ENCODE measurements at regions not wholly inside any gene's neighbourhood (a gene's known extent, or its start where the extent isn't known, plus 50 kb on each side); places are given as distances from the start of the nearest gene placed in this dataset.

GRCh38 chr9:14401911-14402310 lies 88.0 kb upstream of the NFIB start:
- H3K9ac ChIP-seq (ENCODE audit: low read length): no peak overlapping the region
- H3K27me3 ChIP-seq (ENCODE audit: insufficient read depth, low read length): peaks cover 4% of the 10 kb centered on the region; the same call in 1 of the 2 replicates
- CTCF ChIA-PET: interaction anchor here (1.9 kb wide), 1 partner anchor 975 kb away, joined by 6 read pairs; no protein-coding TSS in a partner anchor
- H3K9me3 ChIP-seq (ENCODE audit: control insufficient read depth in 1 of 2, insufficient read depth in 1 of 2, low read depth in 1 of 2, low read length in 2 of 2): no peaks in the 10 kb centered on the region
- H3K4me3 ChIP-seq (replicated peaks in 1 of 2; ENCODE audit: low read depth in 1 of 2, low read length in 2 of 2): no peak overlapping the region
- H3K79me2 ChIP-seq (ENCODE audit: insufficient read depth, low read length): no peaks in the 10 kb centered on the region
- TF ChIP-seq YY1 (IDR thresholded peaks at IDR 0.05; ENCODE audit: extremely low read depth, insufficient replicate concordance, low read depth, low read length) (no peak), ATF3 (IDR thresholded peaks at IDR 0.05) (no peak), ZNF274 (IDR thresholded peaks at IDR 0.05; ENCODE audit: low read depth, low read length) (no peak), SIN3A (IDR thresholded peaks at IDR 0.05; ENCODE audit: low read depth) (no peak)
- H3K4me1 ChIP-seq (ENCODE audit: control insufficient read depth in 1 of 2, insufficient read depth in 2 of 2, low read length in 2 of 2): no peaks in the 10 kb centered on the region
- no peak overlapping the region for H3K4me2 ChIP-seq (ENCODE audit: low read length)
- no peaks in the 10 kb centered on the region for H3K9me2 ChIP-seq (ENCODE audit: insufficient read depth)
- POLR2A ChIA-PET: no interaction called here
- RAD21 ChIA-PET (ENCODE audit: low non-redundant PET in 1 of 2, low total read pairs in 2 of 2, uncharacterized antibody in 2 of 2, unreplicated experiment in 2 of 2): no interaction called here
- ATAC-seq (no peak), DNase-seq (ENCODE audit: low read depth, low spot score) (no peak)
- intact Hi-C loops (cut with micrococcal nuclease): no loop called here
- H4K20me1 ChIP-seq (ENCODE audit: insufficient read depth): no peaks in the 10 kb centered on the region
- no peak overlapping the region for H3K27ac ChIP-seq (ENCODE audit: low read depth, low read length)
- H2AFZ ChIP-seq (ENCODE audit: low read depth, low read length, poor library complexity, severe bottlenecking): no peak overlapping the region
- BruUV-seq (replicated peaks): no TSS peak
- no peaks in the 10 kb centered on the region for H3K36me3 ChIP-seq (ENCODE audit: control insufficient read depth in 1 of 2, insufficient read depth in 2 of 2, low read length in 2 of 2)

DNA sequence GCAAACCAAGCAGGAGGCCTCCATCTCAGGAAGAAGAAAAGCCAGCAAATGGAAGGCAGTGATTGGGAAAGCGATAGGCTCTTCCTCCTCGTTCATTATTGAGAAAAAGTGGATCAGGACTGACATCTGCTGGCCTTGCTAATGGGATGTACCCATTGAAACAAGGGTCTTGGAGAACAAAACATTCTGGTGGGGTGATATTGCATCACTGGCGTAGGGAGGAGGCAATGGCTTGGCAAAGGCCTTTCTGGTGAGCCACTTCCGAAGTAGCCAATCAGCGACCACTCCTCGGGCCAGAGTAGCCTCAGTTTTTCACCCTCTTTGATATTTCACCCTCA lies 86.7 kb upstream of the NFIB start:
- Histone ChIP-seq H3K36me3 (ENCODE audit: control insufficient read depth in 1 of 2, insufficient read depth in 2 of 2, low read length in 2 of 2) (no peaks in the 10 kb centered on the region), H3K9me3 (ENCODE audit: control insufficient read depth in 1 of 2, insufficient read depth in 1 of 2, low read depth in 1 of 2, low read length in 2 of 2) (no peaks in the 10 kb centered on the region), H3K27me3 (ENCODE audit: insufficient read depth, low read length) (peaks cover 4% of the 10 kb centered on the region; the same call in 1 of the 2 replicates), H3K4me3 (replicated peaks in 1 of 2; ENCODE audit: low read depth in 1 of 2, low read length in 2 of 2) (no peak overlapping the region), H4K20me1 (ENCODE audit: insufficient read depth) (no peaks in the 10 kb centered on the region), H3K9ac (ENCODE audit: low read length) (no peak overlapping the region), H3K4me2 (ENCODE audit: low read length) (no peak overlapping the region), H3K79me2 (ENCODE audit: insufficient read depth, low read length) (no peaks in the 10 kb centered on the region), H3K9me2 (ENCODE audit: insufficient read depth) (no peaks in the 10 kb centered on the region), H2AFZ (ENCODE audit: low read depth, low read length, poor library complexity, severe bottlenecking) (no peak overlapping the region), H3K27ac (ENCODE audit: low read depth, low read length) (no peak overlapping the region), H3K4me1 (ENCODE audit: control insufficient read depth in 1 of 2, insufficient read depth in 2 of 2, low read length in 2 of 2) (no peaks in the 10 kb centered on the region)
- no TSS peak for BruUV-seq (replicated peaks)
- ATAC-seq (peak; percentile 53), DNase-seq (ENCODE audit: low read depth, low spot score) (peak; percentile 6)
- CTCF ChIA-PET: interaction anchor here (1.2 to 1.3 kb wide), 2 partner anchors 33 to 972 kb away, joined by 3 to 14 read pairs; no protein-coding TSS in a partner anchor
- intact Hi-C loops (cut with micrococcal nuclease): no loop called here
- no peak for TF ChIP-seq ATF3 (IDR thresholded peaks at IDR 0.05)
- TF ChIP-seq, protein P1, sequence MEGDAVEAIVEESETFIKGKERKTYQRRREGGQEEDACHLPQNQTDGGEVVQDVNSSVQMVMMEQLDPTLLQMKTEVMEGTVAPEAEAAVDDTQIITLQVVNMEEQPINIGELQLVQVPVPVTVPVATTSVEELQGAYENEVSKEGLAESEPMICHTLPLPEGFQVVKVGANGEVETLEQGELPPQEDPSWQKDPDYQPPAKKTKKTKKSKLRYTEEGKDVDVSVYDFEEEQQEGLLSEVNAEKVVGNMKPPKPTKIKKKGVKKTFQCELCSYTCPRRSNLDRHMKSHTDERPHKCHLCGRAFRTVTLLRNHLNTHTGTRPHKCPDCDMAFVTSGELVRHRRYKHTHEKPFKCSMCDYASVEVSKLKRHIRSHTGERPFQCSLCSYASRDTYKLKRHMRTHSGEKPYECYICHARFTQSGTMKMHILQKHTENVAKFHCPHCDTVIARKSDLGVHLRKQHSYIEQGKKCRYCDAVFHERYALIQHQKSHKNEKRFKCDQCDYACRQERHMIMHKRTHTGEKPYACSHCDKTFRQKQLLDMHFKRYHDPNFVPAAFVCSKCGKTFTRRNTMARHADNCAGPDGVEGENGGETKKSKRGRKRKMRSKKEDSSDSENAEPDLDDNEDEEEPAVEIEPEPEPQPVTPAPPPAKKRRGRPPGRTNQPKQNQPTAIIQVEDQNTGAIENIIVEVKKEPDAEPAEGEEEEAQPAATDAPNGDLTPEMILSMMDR (IDR thresholded peaks at IDR 0.05 in 2 of 3, conservative IDR thresholded peaks at IDR 0.05 in 1 of 3; ENCODE audit: borderline replicate concordance in 1 of 3, insufficient read depth in 1 of 3, low read depth in 2 of 3, low read length in 2 of 3): peak; percentile 7 to 25 (median 16); a peak in 2 of 6 replicates
- peak; percentile 47 for TF ChIP-seq RAD21 (IDR thresholded peaks at IDR 0.05; ENCODE audit: low read depth)
- RAD21 ChIA-PET (ENCODE audit: low non-redundant PET in 1 of 2, low total read pairs in 2 of 2, uncharacterized antibody in 2 of 2, unreplicated experiment in 2 of 2): no interaction called here
- POLR2A ChIA-PET: no interaction called here

All from HCT116 (cell line).